Endothelial cell (in vitro differentiated cells): ENCODE measurements at regions not wholly inside any gene's neighbourhood (a gene's known extent, or its start where the extent isn't known, plus 50 kb on each side); places are given as distances from the start of the nearest gene placed in this dataset.

Experiments used
- DNase-seq: peaks from one replicate; pipeline ENCODE4 v3.0.0; 2021; ENCODE audit warnings: low spot score
- H3K27ac Mint-ChIP-seq: one replicate; pipeline ENCODE4 v1.8.0; 2021; ENCODE audit warnings: mixed read lengths, inconsistent platforms; ENCODE audit not compliant: unreplicated experiment
- H3K27me3 Mint-ChIP-seq: one replicate; pipeline ENCODE4 v1.8.0; 2021; ENCODE audit warnings: mild to moderate bottlenecking, moderate library complexity, mixed read lengths, inconsistent platforms; ENCODE audit not compliant: unreplicated experiment
- H3K36me3 Mint-ChIP-seq: one replicate; pipeline ENCODE4 v1.8.0; 2021; ENCODE audit warnings: mild to moderate bottlenecking, low read depth, mixed read lengths, inconsistent platforms; ENCODE audit not compliant: unreplicated experiment
- H3K4me1 Mint-ChIP-seq: one replicate; pipeline ENCODE4 v1.8.0; 2021; ENCODE audit warnings: mild to moderate bottlenecking, mixed read lengths, inconsistent platforms; ENCODE audit not compliant: unreplicated experiment
- H3K4me3 Mint-ChIP-seq: one replicate; pipeline ENCODE4 v1.8.0; 2021; ENCODE audit warnings: mild to moderate bottlenecking, mixed read lengths, inconsistent platforms; ENCODE audit not compliant: unreplicated experiment
- H3K9me3 Mint-ChIP-seq: one replicate; pipeline ENCODE4 v1.8.0; 2021; ENCODE audit warnings: mixed read lengths, inconsistent platforms; ENCODE audit not compliant: unreplicated experiment
- CTCF ChIP-seq: fragments of 200-600 bp; sonication (generic); IDR thresholded peaks from one replicate; pipeline ENCODE4 v1.5.0; 2021; ENCODE audit warnings: antibody characterized with exemption; ENCODE audit not compliant: unreplicated experiment

DNA sequence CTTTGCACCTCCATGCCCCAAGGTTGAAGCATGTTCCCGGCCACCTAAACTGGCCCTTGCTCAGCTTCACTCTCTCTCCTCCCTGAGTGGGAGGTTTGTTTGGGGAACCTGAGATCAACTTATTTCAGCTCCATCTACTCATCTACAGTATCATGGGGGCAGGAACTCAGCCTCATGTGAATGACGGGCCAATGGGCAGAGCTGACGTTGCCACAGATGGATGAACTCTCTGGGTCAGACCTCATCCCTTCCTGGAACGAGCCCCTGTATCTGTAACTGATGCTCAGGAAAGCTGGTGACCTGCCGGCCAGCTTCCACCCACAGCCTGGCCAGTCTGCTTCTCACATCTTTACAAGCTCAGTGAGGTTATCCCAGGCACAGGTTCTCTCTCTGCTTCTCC lies 369.6 kb downstream of the IRX2 start:
- peaks cover 5% of the 10 kb centered on the region for H3K9me3 Mint-ChIP-seq
- no peaks in the 10 kb centered on the region for H3K36me3 Mint-ChIP-seq
- H3K4me3 Mint-ChIP-seq, result no peak overlapping the region
- DNase-seq, result no peak
- peaks cover 3% of the 10 kb centered on the region for H3K27me3 Mint-ChIP-seq
- no peak for TF ChIP-seq CTCF
- no peak overlapping the region for H3K27ac Mint-ChIP-seq
- H3K4me1 Mint-ChIP-seq, result no peaks in the 10 kb centered on the region

- no peak overlapping the region for H3K4me3 Mint-ChIP-seq
- peaks cover 3% of the 10 kb centered on the region for H3K27me3 Mint-ChIP-seq
- H3K4me1 Mint-ChIP-seq, result no peaks in the 10 kb centered on the region
- peaks cover 5% of the 10 kb centered on the region for H3K9me3 Mint-ChIP-seq
- TF ChIP-seq CTCF, result no peak
- no peaks in the 10 kb centered on the region for H3K36me3 Mint-ChIP-seq
- DNase-seq, result no peak
- no peak overlapping the region for H3K27ac Mint-ChIP-seq
Measured at GRCh38 chr5:2381070-2381469, 370.4 kb downstream of the IRX2 start.

- Mint-ChIP-seq H3K4me3 (no peak overlapping the region), H3K27ac (no peak overlapping the region), H3K4me1 (no peaks in the 10 kb centered on the region), H3K27me3 (peaks cover 2% of the 10 kb centered on the region), H3K9me3 (peaks cover 7% of the 10 kb centered on the region), H3K36me3 (peaks cover 3% of the 10 kb centered on the region)
- DNase-seq, result no peak
- no peak for TF ChIP-seq CTCF
Measured at GRCh38 chr5:2378976-2379375, 372.5 kb downstream of the IRX2 start.

- peaks cover 4% of the 10 kb centered on the region for H3K27me3 Mint-ChIP-seq
- peaks cover 5% of the 10 kb centered on the region for H3K9me3 Mint-ChIP-seq
- peaks cover 3% of the 10 kb centered on the region for H3K36me3 Mint-ChIP-seq
- H3K4me1 Mint-ChIP-seq, result no peaks in the 10 kb centered on the region
- TF ChIP-seq CTCF, result no peak
- no peak overlapping the region for H3K4me3 Mint-ChIP-seq
- DNase-seq, result no peak
- no peak overlapping the region for H3K27ac Mint-ChIP-seq
Measured at GRCh38 chr5:2378108-2378507, 373.4 kb downstream of the IRX2 start.

- no peak for TF ChIP-seq CTCF
- Mint-ChIP-seq H3K4me3 (no peak overlapping the region), H3K27me3 (peaks cover 4% of the 10 kb centered on the region), H3K9me3 (peaks cover 10% of the 10 kb centered on the region), H3K4me1 (no peaks in the 10 kb centered on the region), H3K27ac (no peak overlapping the region), H3K36me3 (peaks cover 7% of the 10 kb centered on the region)
- DNase-seq, result no peak
Measured at GRCh38 chr5:2376486-2376885, 375.0 kb downstream of the IRX2 start.
